HL-60/S4 treated with retinoic acid at 250 ng/mL for 4 days and 3 days (cell line): ENCODE measurements at regions not wholly inside any gene's neighbourhood (a gene's known extent, or its start where the extent isn't known, plus 50 kb on each side); places are given as distances from the start of the nearest gene placed in this dataset.
"Not testable (repeated sequence)": the region's sequence is repeated elsewhere in the genome, so short reads cannot be mapped to it uniquely, and the experiment has no call there.

ENCODE experiments used
- in situ Hi-C: fragments of 300-500 bp; cut with MboI; formaldehyde crosslinking; loops from 2 replicates; pipeline ENCODE4 v1.7.0; 2022; ENCODE audit warnings: low sequenced_read_pairs

- in situ Hi-C loops, result no loop called here
These were observed 144.1 kb upstream of the KCNJ18 start for GRCh38 chr17:21548236-21548635.

- in situ Hi-C loops, result no loop called here
These were observed 143.1 kb upstream of the KCNJ18 start for GRCh38 chr17:21549107-21549687.

- in situ Hi-C loops, result not testable (repeated sequence)
These were observed 142.3 kb upstream of the KCNJ18 start for GRCh38 chr17:21550031-21550430.

- in situ Hi-C loops, result no loop called here
These were observed 141.0 kb upstream of the KCNJ18 start for GRCh38 chr17:21551081-21551881.

GRCh38 chr17:21558921-21559320, 133.4 kb upstream of the KCNJ18 start:
- in situ Hi-C loops, result not testable (repeated sequence)

- in situ Hi-C loops, result no loop called here
These were observed 128.1 kb upstream of the KCNJ18 start for GRCh38 chr17:21564262-21564661.

- in situ Hi-C loops, result not testable (repeated sequence)
These were observed 127.6 kb upstream of the KCNJ18 start for GRCh38 chr17:21564757-21565156.

- in situ Hi-C loops, result not testable (repeated sequence)
These were observed 121.9 kb upstream of the KCNJ18 start for GRCh38 chr17:21570427-21570826.

- in situ Hi-C loops, result not testable (repeated sequence)
These were observed 120.2 kb upstream of the KCNJ18 start for GRCh38 chr17:21572148-21572547.

- in situ Hi-C loops, result not testable (repeated sequence)
These were observed 118.9 kb upstream of the KCNJ18 start for GRCh38 chr17:21573271-21573960.

GRCh38 chr17:21573961-21574610, 118.2 kb upstream of the KCNJ18 start:
- in situ Hi-C loops, result no loop called here

GRCh38 chr17:21574611-21575255, 117.6 kb upstream of the KCNJ18 start:
- in situ Hi-C loops, result not testable (repeated sequence)

- in situ Hi-C loops, result not testable (repeated sequence)
These were observed 113.5 kb upstream of the KCNJ18 start for GRCh38 chr17:21578783-21579182.

GRCh38 chr17:21592774-21593173, 99.5 kb upstream of the KCNJ18 start:
- in situ Hi-C loops, result no loop called here

- in situ Hi-C loops, result not testable (repeated sequence)
These were observed 98.7 kb upstream of the KCNJ18 start for GRCh38 chr17:21593452-21594105.

- in situ Hi-C loops, result no loop called here
These were observed 97.2 kb upstream of the KCNJ18 start for GRCh38 chr17:21595086-21595485.

GRCh38 chr17:21602176-21602575, 90.1 kb upstream of the KCNJ18 start:
- in situ Hi-C loops, result no loop called here

- in situ Hi-C loops, result not testable (repeated sequence)
These were observed 89.0 kb upstream of the KCNJ18 start for GRCh38 chr17:21603292-21603691.

- in situ Hi-C loops, result not testable (repeated sequence)
These were observed 80.9 kb upstream of the KCNJ18 start for GRCh38 chr17:21611443-21611842.
